IMR-90 (cell line): ENCODE measurements at regions not wholly inside any gene's neighbourhood (a gene's known extent, or its start where the extent isn't known, plus 50 kb on each side); places are given as distances from the start of the nearest gene placed in this dataset.

ENCODE experiments used
- ATAC-seq: fragments of 200-7000 bp; cut with Tn5 transposase; 2 replicates; pipeline ENCODE4 v1.9.1; 2020; ENCODE audit warnings: low read depth, mild to moderate bottlenecking, moderate library complexity
- BruUV-seq: library from RNA; stranded (reverse); fragments of 400-500 nt; replicated peaks from 2 replicates; lab custom pipeline; 2021; lab: Mats Ljungman, UMichigan
- CTCF ChIA-PET: fragments of 300-600 bp; formaldehyde crosslinking; extraction: SDS; loops from one replicate; lab custom pipeline; 2021; ENCODE audit warnings: antibody characterized with exemption; lab: Yijun Ruan, JAX
- POLR2A ChIA-PET: fragments of 300-600 bp; sonication (Branson Sonifier 250); formaldehyde crosslinking; loops from one replicate; lab custom pipeline; 2022; ENCODE audit warnings: antibody characterized with exemption; ENCODE audit not compliant: unreplicated experiment; lab: Charles Lee
- DNase-seq: peaks from one replicate; pipeline ENCODE4 v3.0.0; 2013
- H2AFZ ChIP-seq: replicated peaks from 2 replicates; pipeline ENCODE3; 2013; ENCODE audit warnings: low read length, mild to moderate bottlenecking; ENCODE audit not compliant: poor library complexity
- H2AK5ac ChIP-seq: 2 replicates; pipeline ENCODE4 v1.6.1; 2013; ENCODE audit warnings: low read depth, low read length, inconsistent platforms
- H2AK9ac ChIP-seq: replicated peaks from 2 replicates; pipeline ENCODE3; 2013; ENCODE audit warnings: mild to moderate bottlenecking, low read depth, low read length, moderate library complexity; ENCODE audit not compliant: poor library complexity
- H2BK120ac ChIP-seq: 2 replicates; pipeline ENCODE4 v1.6.1; 2013; ENCODE audit warnings: low read depth, low read length, inconsistent platforms
- H2BK15ac ChIP-seq: 3 replicates; pipeline ENCODE4 v1.6.1; 2013; ENCODE audit warnings: low read depth, low read length, inconsistent platforms
- H2BK20ac ChIP-seq: 2 replicates; pipeline ENCODE4 v1.6.1; 2013; ENCODE audit warnings: low read depth, mild to moderate bottlenecking, inconsistent platforms, low read length, moderate library complexity
- H2BK5ac ChIP-seq: 2 replicates; pipeline ENCODE4 v1.6.1; 2013; ENCODE audit warnings: mild to moderate bottlenecking, low read depth, low read length, inconsistent platforms; ENCODE audit not compliant: poor library complexity, severe bottlenecking
- H3K14ac ChIP-seq: replicated peaks from 2 replicates; pipeline ENCODE4 v1.6.1; 2013; ENCODE audit warnings: low read depth, low read length, inconsistent platforms
- H3K18ac ChIP-seq: 2 replicates; pipeline ENCODE4 v1.6.1; 2013; ENCODE audit warnings: low read depth, low read length, control low read depth
- H3K23ac ChIP-seq: 2 replicates; pipeline ENCODE4 v1.6.1; 2013; ENCODE audit warnings: low read depth, low read length, inconsistent platforms
- H3K27ac ChIP-seq: 2 replicates; pipeline ENCODE4 v1.5.1; 2013; ENCODE audit warnings: mild to moderate bottlenecking, control low read depth, low read length; ENCODE audit not compliant: insufficient read depth
- H3K27me3 ChIP-seq: 2 replicates; pipeline ENCODE4 v1.6.1; 2013; ENCODE audit warnings: low read length; ENCODE audit not compliant: control insufficient read depth, insufficient read depth
- H3K36me3 ChIP-seq: 2 replicates; pipeline ENCODE4 v1.6.1; 2013; ENCODE audit warnings: low read length, mixed read lengths; ENCODE audit not compliant: control insufficient read depth, insufficient read depth
- H3K4ac ChIP-seq: 2 replicates; pipeline ENCODE4 v1.6.1; 2013; ENCODE audit warnings: low read depth, low read length, inconsistent platforms
- H3K4me1 ChIP-seq: 2 replicates; pipeline ENCODE4 v1.6.1; 2013; ENCODE audit warnings: low read length, mixed read lengths; ENCODE audit not compliant: control insufficient read depth, insufficient read depth
- H3K4me2 ChIP-seq: 2 replicates; pipeline ENCODE4 v1.6.1; 2013; ENCODE audit warnings: low read depth, mild to moderate bottlenecking, control low read depth, low read length, moderate library complexity
- H3K4me3 ChIP-seq: 2 replicates; pipeline ENCODE4 v1.5.1; 2013; ENCODE audit warnings: low read depth, mild to moderate bottlenecking, control low read depth, low read length, moderate library complexity; ENCODE audit not compliant: insufficient read depth
- H3K56ac ChIP-seq: 2 replicates; pipeline ENCODE4 v1.6.1; 2013; ENCODE audit warnings: low read length, inconsistent platforms; ENCODE audit not compliant: insufficient read depth; ENCODE audit errors: extremely low read depth
- H3K79me1 ChIP-seq, 2 experiments: 2 replicates each; pipeline ENCODE4 v1.6.1; 2013; ENCODE audit warnings: low read length in 2 of 2, inconsistent platforms in 1 of 2, low read depth in 1 of 2
- H3K9ac ChIP-seq: 2 replicates; pipeline ENCODE4 v1.6.1; 2013; ENCODE audit warnings: low read depth, low read length, control low read depth
- H3K9me1 ChIP-seq: 2 replicates; pipeline ENCODE4 v1.6.1; 2013; ENCODE audit warnings: low read length, inconsistent platforms; ENCODE audit not compliant: insufficient read depth
- H3K9me3 ChIP-seq: 2 replicates; pipeline ENCODE4 v1.6.1; 2013; ENCODE audit warnings: low read length; ENCODE audit not compliant: control insufficient read depth, insufficient read depth
- H4K20me1 ChIP-seq: 2 replicates; pipeline ENCODE4 v1.6.1; 2013; ENCODE audit warnings: low read length, inconsistent platforms; ENCODE audit not compliant: insufficient read depth
- H4K5ac ChIP-seq: 2 replicates; pipeline ENCODE4 v1.6.1; 2013; ENCODE audit warnings: mild to moderate bottlenecking, low read depth, low read length, control low read depth
- H4K8ac ChIP-seq, 2 experiments: 2 replicates each; pipeline ENCODE4 v1.6.1; 2013; ENCODE audit warnings: low read depth in 2 of 2, low read length in 2 of 2, control low read depth in 1 of 2, inconsistent platforms in 1 of 2
- H4K91ac ChIP-seq: 2 replicates; pipeline ENCODE4 v1.6.1; 2013; ENCODE audit warnings: low read depth, low read length, inconsistent platforms; ENCODE audit not compliant: insufficient read depth
- BHLHE40 ChIP-seq: fragments of 150-350 bp; IDR thresholded peaks from 2 replicates; pipeline ENCODE4 v1.6.1; 2016; ENCODE audit warnings: mild to moderate bottlenecking, low read depth, low read length
- CEBPB ChIP-seq: IDR thresholded peaks from 2 replicates; pipeline ENCODE4 v1.6.1; 2012; ENCODE audit warnings: low read depth, low read length, improper control_type of control experiment
- CHD1 ChIP-seq: IDR thresholded peaks from 2 replicates; pipeline ENCODE4 v1.6.1; 2012; ENCODE audit warnings: low read depth, low read length, improper control_type of control experiment
- CTCF ChIP-seq: conservative IDR thresholded peaks from 2 replicates; pipeline ENCODE4 v1.5.1; 2012; ENCODE audit warnings: mild to moderate bottlenecking, low read depth, low read length, improper control_type of control experiment
- ELK1 ChIP-seq: fragments of 150-350 bp; IDR thresholded peaks from 2 replicates; pipeline ENCODE4 v1.6.1; 2016; ENCODE audit warnings: low read depth, mild to moderate bottlenecking, low read length, moderate library complexity, borderline replicate concordance
- FOS ChIP-seq: fragments of 150-350 bp; IDR thresholded peaks from 2 replicates; pipeline ENCODE4 v1.6.1; 2016; ENCODE audit warnings: low read depth, low read length
- MAFK ChIP-seq: IDR thresholded peaks from 2 replicates; pipeline ENCODE4 v1.6.1; 2012; ENCODE audit warnings: low read depth, low read length, improper control_type of control experiment
- MAZ ChIP-seq: IDR thresholded peaks from 2 replicates; pipeline ENCODE4 v1.6.1; 2012; ENCODE audit warnings: low read depth, mild to moderate bottlenecking, low read length, improper control_type of control experiment, moderate library complexity, borderline replicate concordance
- MXI1 ChIP-seq: IDR thresholded peaks from 2 replicates; pipeline ENCODE4 v1.6.1; 2012; ENCODE audit warnings: low read depth, mild to moderate bottlenecking, low read length, moderate library complexity, borderline replicate concordance
- NFE2L2 ChIP-seq: fragments of 150-350 bp; IDR thresholded peaks from 2 replicates; pipeline ENCODE4 v1.6.1; 2016; ENCODE audit warnings: low read depth, mild to moderate bottlenecking, low read length
- POLR2A ChIP-seq: IDR thresholded peaks from 2 replicates; pipeline ENCODE4 v1.6.1; 2012; ENCODE audit warnings: mild to moderate bottlenecking, low read depth, low read length
- RAD21 ChIP-seq: IDR thresholded peaks from 2 replicates; pipeline ENCODE4 v1.6.1; 2012; ENCODE audit warnings: low read length, improper control_type of control experiment
- RCOR1 ChIP-seq: IDR thresholded peaks from 2 replicates; pipeline ENCODE4 v1.6.1; 2012; ENCODE audit warnings: mild to moderate bottlenecking, low read length, improper control_type of control experiment; ENCODE audit not compliant: insufficient replicate concordance
- RFX5 ChIP-seq: IDR thresholded peaks from 2 replicates; pipeline ENCODE4 v1.8.0; 2012; ENCODE audit warnings: low read depth, mild to moderate bottlenecking, low read length, moderate library complexity
- SMC3 ChIP-seq: fragments of 150-350 bp; IDR thresholded peaks from 2 replicates; pipeline ENCODE4 v1.6.1; 2016; ENCODE audit warnings: low read depth, mild to moderate bottlenecking, antibody characterized with exemption, low read length, moderate library complexity
- WGBS, 2 experiments: methylation state at CpG; one replicate each; pipeline versions ENCODE4 v1.1.5 to v1.1.7; 2013; ENCODE audit warnings: missing lambda C conversion rate in 2 of 2; ENCODE audit not compliant: insufficient read length in 1 of 2; ENCODE audit errors: extremely low coverage in 2 of 2; 5-methylcytosine and 5-hydroxymethylcytosine counted together
- dilution Hi-C: fragments of 300-500 bp; cut with HindIII; formaldehyde crosslinking; loops from one replicate; pipeline ENCODE4 v1.14.3; 2018; ENCODE audit warnings: low sequenced_read_pairs; ENCODE audit not compliant: unreplicated experiment
- in situ Hi-C: fragments of 300-500 bp; cut with MboI; formaldehyde crosslinking; loops from 3 replicates; pipeline ENCODE4 v1.14.3; 2019; ENCODE audit warnings: low sequenced_read_pairs, inconsistent platforms, mixed read lengths
- intact Hi-C: fragments of 100-400 bp; cut with micrococcal nuclease; formaldehyde crosslinking; loops from 2 replicates; pipeline ENCODE4 v1.10.0; 2022
- TF ChIP-seq, protein P1 (sequence below): fragments of 150-350 bp; IDR thresholded peaks from 2 replicates; pipeline ENCODE4 v1.6.1; 2017; ENCODE audit warnings: mild to moderate bottlenecking, antibody characterized with exemption, low read length, low read depth

GRCh38 chr2:239589833-239590232 is 189.0 kb upstream of the HDAC4 start:
- ATAC-seq (no peak), DNase-seq (no peak)
- Histone ChIP-seq H2BK120ac (no peak overlapping the region), H3K27ac (no peak overlapping the region), H3K4ac (no peak overlapping the region), H3K56ac (no peak overlapping the region), H3K14ac (no peak overlapping the region), H3K9me3 (peaks cover 44% of the 10 kb centered on the region), H2BK20ac (no peak overlapping the region), H3K4me3 (no peak overlapping the region), H3K4me2 (no peak overlapping the region), H2BK15ac (no peak overlapping the region), H3K79me1 (no peaks in the 10 kb centered on the region), H3K27me3 (no peaks in the 10 kb centered on the region), H3K18ac (no peak overlapping the region), H3K9me1 (no peaks in the 10 kb centered on the region), H3K4me1 (no peaks in the 10 kb centered on the region), H2AFZ (no peak overlapping the region), H4K5ac (no peak overlapping the region), H3K36me3 (no peaks in the 10 kb centered on the region), H2AK9ac (no peak overlapping the region), H3K23ac (no peak overlapping the region), H4K8ac (no peak overlapping the region), H4K20me1 (no peaks in the 10 kb centered on the region), H3K9ac (no peak overlapping the region), H2BK5ac (no peak overlapping the region), H4K91ac (no peak overlapping the region), H2AK5ac (no peak overlapping the region)
- in situ Hi-C loops: no loop called here
- WGBS, 2 experiments: 66% methylated on average over 5 of the region's 10 CpGs; no CpG with 5 or more reads in 1 of the 2 experiments
- intact Hi-C loops: no loop called here
- CTCF ChIA-PET: interaction anchor here (0.6 kb wide), 1 partner anchor 241 kb away, joined by 3 read pairs; no protein-coding TSS in a partner anchor
- TF ChIP-seq BHLHE40 (no peak), CTCF (no peak), CHD1 (no peak), RFX5 (no peak), POLR2A (no peak), RCOR1 (no peak), MAFK (no peak), FOS (no peak), MAZ (no peak), CEBPB (no peak), MXI1 (no peak), RAD21 (no peak), ELK1 (no peak), SMC3 (no peak), NFE2L2 (no peak)
- TF ChIP-seq, protein P1, sequence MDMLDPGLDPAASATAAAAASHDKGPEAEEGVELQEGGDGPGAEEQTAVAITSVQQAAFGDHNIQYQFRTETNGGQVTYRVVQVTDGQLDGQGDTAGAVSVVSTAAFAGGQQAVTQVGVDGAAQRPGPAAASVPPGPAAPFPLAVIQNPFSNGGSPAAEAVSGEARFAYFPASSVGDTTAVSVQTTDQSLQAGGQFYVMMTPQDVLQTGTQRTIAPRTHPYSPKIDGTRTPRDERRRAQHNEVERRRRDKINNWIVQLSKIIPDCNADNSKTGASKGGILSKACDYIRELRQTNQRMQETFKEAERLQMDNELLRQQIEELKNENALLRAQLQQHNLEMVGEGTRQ: no peak
- POLR2A ChIA-PET: no interaction called here
- dilution Hi-C loops: no loop called here
- BruUV-seq: no TSS peak
